ENCODE measurements at regions not wholly inside any gene's neighbourhood (a gene's known extent, or its start where the extent isn't known, plus 50 kb on each side); places are given as distances from the start of the nearest gene placed in this dataset.
"Not testable (repeated sequence)": the region's sequence is repeated elsewhere in the genome, so short reads cannot be mapped to it uniquely, and the experiment has no call there.

DNA sequence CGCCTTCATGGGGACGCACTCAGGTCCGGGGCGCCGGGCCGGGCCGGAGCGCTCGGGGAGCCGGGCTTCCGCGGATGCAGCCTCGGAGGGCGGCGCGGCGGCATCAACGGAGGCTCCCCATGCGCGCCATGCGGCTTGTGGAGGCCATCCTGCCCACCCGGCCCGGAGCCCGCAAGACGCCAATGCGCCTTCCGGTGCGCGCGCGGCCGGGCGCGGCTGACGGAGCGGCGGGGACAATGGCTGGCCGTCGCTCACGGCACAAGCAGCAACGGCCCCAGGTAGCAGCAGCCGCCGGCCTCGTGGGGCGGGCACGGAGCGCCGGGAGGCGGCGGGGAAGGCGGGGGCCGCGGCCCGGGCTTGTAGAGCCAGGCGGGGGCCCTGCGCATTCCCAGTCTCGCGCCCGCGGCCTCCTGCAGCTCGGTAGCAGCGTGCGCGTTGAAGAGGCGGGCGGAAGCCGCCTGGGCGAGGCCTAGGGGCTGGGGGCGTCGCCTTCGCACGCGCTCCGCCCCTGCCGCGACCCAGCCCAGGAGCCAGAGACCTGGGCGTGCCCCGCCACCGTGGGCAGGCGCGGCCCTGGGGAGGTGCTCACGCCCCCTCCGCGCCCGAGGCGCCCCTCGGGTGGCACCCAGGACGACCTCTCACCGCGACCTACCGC, 168.6 kb upstream of the PRKX start:
- DNase-seq: not testable (repeated sequence)

DNA sequence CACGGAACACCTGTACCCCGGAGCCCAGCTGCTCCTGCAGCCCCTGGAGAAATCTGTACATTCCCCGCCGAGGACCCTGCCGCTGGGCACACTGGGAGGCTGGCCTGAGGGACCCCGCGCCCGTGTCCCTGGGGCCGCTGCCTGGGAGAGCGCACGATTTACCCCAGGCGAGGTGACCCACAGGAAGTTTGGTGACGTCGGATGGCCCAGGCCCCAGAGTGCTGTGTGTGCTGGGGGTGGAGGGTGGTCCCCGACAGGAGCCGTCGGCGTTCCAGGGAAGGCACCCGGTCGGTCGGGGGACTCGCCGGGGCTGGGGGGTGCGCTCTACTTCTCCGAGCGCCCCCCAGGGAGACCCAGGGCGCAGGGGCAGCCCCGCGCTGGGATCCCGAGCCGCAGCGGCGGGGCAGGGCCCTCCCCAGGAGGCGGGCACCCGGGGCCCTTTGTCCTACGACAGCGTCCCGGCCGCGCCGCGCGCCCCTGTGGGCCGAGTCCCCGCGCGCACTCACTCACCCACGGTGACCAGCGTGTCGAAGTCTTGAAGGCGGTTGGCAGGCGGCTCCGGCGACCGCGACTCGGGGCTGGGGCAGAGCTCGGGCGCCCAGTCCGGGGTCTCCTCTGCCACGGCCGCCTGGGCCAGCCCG, 167.9 kb upstream of the PRKX start:
- not testable (repeated sequence) for DNase-seq

DNA sequence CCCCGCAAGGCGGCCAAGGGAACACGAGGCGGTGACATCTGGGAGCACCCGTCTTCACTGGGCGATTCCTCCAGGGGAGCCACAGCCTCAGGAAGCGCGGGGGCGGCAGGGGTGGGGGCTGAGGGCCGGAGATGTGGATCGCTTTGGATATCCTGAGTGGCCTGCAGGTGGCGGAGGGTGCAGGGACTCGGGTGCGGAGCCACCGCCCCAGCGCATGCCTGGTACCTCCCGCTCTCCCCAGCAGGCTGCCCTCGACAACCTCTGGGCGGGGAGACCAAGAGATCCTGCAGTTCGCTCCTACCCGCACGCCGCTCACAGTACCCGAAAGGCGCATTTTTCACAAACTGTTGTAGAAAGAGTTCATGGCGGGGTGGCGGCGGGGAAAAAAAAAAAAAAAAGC, 162.9 kb upstream of the PRKX start:
- not testable (repeated sequence) for DNase-seq

GRCh38 chrX:3875638-3876037, 162.2 kb upstream of the PRKX start:
- not testable (repeated sequence) for DNase-seq

DNA sequence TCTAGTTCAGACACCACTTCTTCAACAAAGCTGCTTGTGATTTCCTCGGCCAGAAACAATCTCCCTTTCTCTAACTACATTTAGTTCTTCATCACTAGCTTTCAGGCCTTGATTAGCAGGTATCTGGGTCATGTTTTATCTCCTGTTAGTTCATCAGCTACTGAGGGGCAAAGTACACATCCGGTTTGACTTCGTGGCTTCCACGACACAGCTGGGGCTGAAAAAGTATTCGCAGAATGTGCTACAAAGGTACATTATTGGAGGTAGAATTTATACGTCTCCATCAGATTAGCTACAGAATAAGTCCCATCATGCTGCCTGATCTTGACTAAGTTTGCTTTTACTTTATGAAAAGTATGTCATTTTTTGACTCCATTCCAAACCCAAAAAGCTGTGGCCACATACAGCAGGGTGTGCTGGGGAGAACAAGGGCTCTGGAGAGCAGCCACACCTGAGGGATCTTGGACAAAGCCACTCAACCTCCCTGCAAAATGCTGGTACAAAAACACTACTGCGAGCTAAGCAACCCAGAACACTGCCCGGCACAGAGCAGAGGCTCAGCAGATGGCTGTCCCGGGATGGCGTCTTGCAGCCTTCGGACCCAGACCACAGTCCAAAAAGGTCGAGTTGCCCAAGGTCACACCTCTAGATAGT, 158.9 kb upstream of the PRKX start:
- DNase-seq: not testable (repeated sequence)

GRCh38 chrX:3867067-3867831, 153.8 kb upstream of the PRKX start:
- not testable (repeated sequence) for DNase-seq

DNA sequence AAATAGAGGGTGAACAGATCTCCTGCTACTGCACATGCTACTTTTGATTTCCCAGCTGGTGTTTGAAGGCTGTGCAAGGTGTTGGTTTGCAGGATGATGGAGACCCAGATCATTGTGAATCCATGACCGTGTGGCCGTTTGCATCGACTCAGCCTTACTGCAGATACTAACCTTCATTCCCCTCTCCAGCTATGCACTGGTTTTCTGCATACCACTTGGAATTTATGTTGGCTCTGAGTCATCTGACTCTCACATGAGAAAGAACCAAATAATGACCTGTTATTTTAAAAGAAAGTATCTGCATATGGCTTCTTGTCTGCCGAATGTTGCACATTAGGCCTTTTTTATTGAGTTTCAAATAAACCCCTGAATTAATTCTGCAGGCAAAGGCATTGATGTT, 144.9 kb upstream of the PRKX start:
- not testable (repeated sequence) for DNase-seq

DNA sequence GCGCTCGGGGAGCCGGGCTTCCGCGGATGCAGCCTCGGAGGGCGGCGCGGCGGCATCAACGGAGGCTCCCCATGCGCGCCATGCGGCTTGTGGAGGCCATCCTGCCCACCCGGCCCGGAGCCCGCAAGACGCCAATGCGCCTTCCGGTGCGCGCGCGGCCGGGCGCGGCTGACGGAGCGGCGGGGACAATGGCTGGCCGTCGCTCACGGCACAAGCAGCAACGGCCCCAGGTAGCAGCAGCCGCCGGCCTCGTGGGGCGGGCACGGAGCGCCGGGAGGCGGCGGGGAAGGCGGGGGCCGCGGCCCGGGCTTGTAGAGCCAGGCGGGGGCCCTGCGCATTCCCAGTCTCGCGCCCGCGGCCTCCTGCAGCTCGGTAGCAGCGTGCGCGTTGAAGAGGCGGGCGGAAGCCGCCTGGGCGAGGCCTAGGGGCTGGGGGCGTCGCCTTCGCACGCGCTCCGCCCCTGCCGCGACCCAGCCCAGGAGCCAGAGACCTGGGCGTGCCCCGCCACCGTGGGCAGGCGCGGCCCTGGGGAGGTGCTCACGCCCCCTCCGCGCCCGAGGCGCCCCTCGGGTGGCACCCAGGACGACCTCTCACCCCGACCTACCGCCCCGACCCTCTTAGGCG, 130.2 kb upstream of the PRKX start:
- not testable (repeated sequence) for DNase-seq

- DNase-seq: not testable (repeated sequence)
Observed at GRCh38 chrX:3842822-3843521, 129.5 kb upstream of the PRKX start.

DNA sequence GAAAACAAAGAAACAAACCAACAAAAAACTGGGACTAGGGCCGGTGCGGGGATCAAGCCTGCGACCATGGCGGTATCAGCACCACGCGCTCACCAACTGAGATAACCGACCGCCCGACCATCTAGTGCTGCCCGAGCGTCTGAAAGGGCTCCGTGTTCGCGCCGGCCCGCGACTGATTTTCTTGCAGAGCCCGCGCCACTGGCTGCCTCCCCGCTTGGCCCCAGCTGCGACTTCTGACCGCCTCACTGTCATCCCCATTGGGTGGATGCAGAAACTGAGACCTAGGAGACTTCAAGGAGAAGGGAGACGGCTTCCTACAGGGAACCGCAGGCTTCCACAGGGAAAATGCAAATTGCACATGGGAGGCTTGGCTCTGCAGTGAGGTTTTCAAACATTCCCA, 125.3 kb upstream of the PRKX start:
- not testable (repeated sequence) for DNase-seq

- DNase-seq: not testable (repeated sequence)
Observed at GRCh38 chrX:3837958-3838643, 124.7 kb upstream of the PRKX start.

DNA sequence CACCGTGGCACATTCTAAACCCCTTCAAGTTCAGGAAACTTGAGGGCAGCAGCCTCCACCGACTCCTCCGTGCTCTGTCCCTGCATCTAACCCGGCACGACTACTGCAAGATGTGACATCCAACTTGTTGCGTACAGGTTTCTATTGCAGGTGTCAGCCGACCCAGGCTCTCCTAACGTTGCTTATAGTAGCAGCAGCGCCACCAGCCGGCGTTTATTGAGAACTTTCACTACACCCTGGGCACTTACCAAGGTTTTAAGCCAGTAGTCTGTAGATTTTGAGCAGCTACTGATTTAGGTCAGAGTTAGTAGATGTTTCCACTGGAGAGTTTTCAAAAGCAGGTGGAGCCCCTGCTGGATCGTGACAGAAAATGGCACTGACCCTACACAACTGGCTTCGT, 123.8 kb upstream of the PRKX start:
- not testable (repeated sequence) for DNase-seq

GRCh38 chrX:3833761-3834542, 120.5 kb upstream of the PRKX start:
- DNase-seq: not testable (repeated sequence)

- not testable (repeated sequence) for DNase-seq
Observed at GRCh38 chrX:3830020-3830419, 116.6 kb upstream of the PRKX start.

GRCh38 chrX:3829041-3829531, 115.6 kb upstream of the PRKX start:
- DNase-seq: not testable (repeated sequence)

- not testable (repeated sequence) for DNase-seq
Observed at GRCh38 chrX:3828378-3829040, 115.1 kb upstream of the PRKX start.

GRCh38 chrX:3824008-3824407, 110.6 kb upstream of the PRKX start:
- DNase-seq: not testable (repeated sequence)

GRCh38 chrX:3820167-3820566, 106.7 kb upstream of the PRKX start:
- DNase-seq: no peak

DNA sequence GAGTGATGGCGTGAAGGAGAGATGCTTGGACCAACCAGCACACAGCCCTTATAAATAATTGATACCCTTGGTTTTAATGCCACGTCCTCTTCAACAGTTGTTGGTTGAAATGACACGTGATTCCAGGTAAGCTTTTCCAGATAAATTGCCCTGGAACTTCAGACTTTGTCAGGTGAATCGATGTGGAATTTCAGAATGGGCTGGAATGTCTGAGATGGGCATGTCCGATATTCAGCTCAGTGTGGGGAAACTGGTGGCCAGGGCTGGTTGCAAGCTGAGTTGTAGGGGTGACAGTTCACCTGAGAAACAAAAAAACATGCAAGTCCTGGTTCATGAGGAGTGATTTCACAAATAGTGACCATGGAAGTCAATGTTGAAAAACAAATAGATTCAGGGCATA, 104.0 kb upstream of the PRKX start:
- not testable (repeated sequence) for DNase-seq
